H1 (cell line): ENCODE measurements at regions not wholly inside any gene's neighbourhood (a gene's known extent, or its start where the extent isn't known, plus 50 kb on each side); places are given as distances from the start of the nearest gene placed in this dataset.

Experiments used
- ASH2L ChIP-seq: fragments of 200-600, 300-600 bp; sonication (generic); IDR thresholded peaks from one replicate; pipeline ENCODE4 v1.7.1; 2017; ENCODE audit warnings: low read length
- KDM1A ChIP-seq: fragments of 200-600, 300-600 bp; sonication (generic); IDR thresholded peaks from 2 replicates; pipeline ENCODE4 v1.7.1; 2016; ENCODE audit warnings: mild to moderate bottlenecking, low read length, borderline replicate concordance
- NRF1 ChIP-seq: IDR thresholded peaks from 2 replicates; pipeline ENCODE4 v1.6.1; 2011; ENCODE audit warnings: mild to moderate bottlenecking, low read depth, low read length, improper control_type of control experiment
- TCF12 ChIP-seq: IDR thresholded peaks from 2 replicates; pipeline ENCODE4 v1.6.1; 2011; ENCODE audit warnings: low read depth, mild to moderate bottlenecking, low read length
- ZNF274 ChIP-seq: IDR thresholded peaks from 2 replicates; pipeline ENCODE4 v1.7.0; 2012; ENCODE audit warnings: low read length, borderline replicate concordance; ENCODE audit errors: extremely low read depth

GRCh38 chr12:90833228-90833627 lies 121.7 kb downstream of the CCER1 start (continued):
- TF ChIP-seq NRF1, result no peak
- TF ChIP-seq KDM1A, result no peak
- TF ChIP-seq ZNF274, result no peak
- TF ChIP-seq TCF12, result no peak
- TF ChIP-seq ASH2L, result no peak
